ENCODE measurements at regions not wholly inside any gene's neighbourhood (a gene's known extent, or its start where the extent isn't known, plus 50 kb on each side); places are given as distances from the start of the nearest gene placed in this dataset.
"Not testable (repeated sequence)": the region's sequence is repeated elsewhere in the genome, so short reads cannot be mapped to it uniquely, and the experiment has no call there.

- no peak for DNase-seq (ENCODE audit: low read depth)
These were observed 500.1 kb downstream of the CCDC171 start for GRCh38 chr9:16052757-16053530.

GRCh38 chr9:16057541-16057940 lies 504.7 kb downstream of the CCDC171 start:
- no peak for DNase-seq (ENCODE audit: low read depth)

GRCh38 chr9:16058131-16058549 lies 505.3 kb downstream of the CCDC171 start:
- DNase-seq (ENCODE audit: low read depth) = peak; percentile 61

- no peak for DNase-seq (ENCODE audit: low read depth)
These were observed 507.7 kb downstream of the CCDC171 start for GRCh38 chr9:16060436-16061129.

- DNase-seq (ENCODE audit: low read depth) = peak; percentile 92
These were observed 509.8 kb downstream of the CCDC171 start for GRCh38 chr9:16062542-16063240.

GRCh38 chr9:16063241-16063591 lies 510.4 kb downstream of the CCDC171 start:
- no peak for DNase-seq (ENCODE audit: low read depth)

DNA sequence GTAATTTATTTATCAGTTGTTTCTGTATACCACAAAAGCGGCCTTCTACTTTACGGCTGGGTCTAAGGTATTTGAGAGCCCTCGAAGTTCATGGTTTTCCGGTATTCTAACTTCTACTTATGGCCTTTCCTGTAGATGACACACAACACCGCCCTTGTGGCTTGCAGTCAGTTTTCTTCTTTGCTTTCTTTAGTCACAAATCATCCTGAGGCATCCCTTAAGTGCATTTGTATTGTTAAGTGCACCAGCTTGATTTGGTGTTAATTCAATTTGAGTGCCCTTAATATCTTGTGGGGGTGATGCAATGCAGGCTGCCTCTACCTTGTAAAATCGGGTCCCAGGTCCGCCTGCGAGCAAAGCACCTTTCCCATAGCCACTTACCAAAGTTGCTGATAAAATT lies 511.9 kb downstream of the CCDC171 start:
- no peak for DNase-seq (ENCODE audit: low read depth)

DNA sequence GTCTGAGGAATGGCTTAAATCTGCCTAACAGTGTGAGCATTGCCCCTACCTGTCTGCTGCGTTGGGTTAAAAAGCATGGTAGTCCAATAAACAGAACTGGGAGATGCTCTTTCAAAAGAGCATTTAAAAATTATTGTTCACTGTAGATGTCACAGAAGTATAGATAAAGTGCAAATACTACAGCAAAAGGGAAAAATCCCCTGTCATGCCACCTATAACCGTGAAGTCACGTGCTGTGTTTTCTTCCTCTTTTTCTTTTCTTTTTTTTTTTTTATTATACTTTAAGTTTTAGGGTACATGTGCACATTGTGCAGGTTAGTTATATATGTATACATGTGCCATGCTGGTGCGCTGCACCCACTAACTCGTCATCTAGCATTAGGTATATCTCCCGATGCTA lies 513.4 kb downstream of the CCDC171 start:
- not testable (repeated sequence) for DNase-seq (ENCODE audit: low read depth)

GRCh38 chr9:16068476-16068875 lies 515.6 kb downstream of the CCDC171 start:
- no peak for DNase-seq (ENCODE audit: low read depth)

GRCh38 chr9:16069249-16069648 lies 516.4 kb downstream of the CCDC171 start:
- DNase-seq (ENCODE audit: low read depth) = no peak

GRCh38 chr9:16069671-16070454 lies 517.0 kb downstream of the CCDC171 start:
- no peak for DNase-seq (ENCODE audit: low read depth)

DNA sequence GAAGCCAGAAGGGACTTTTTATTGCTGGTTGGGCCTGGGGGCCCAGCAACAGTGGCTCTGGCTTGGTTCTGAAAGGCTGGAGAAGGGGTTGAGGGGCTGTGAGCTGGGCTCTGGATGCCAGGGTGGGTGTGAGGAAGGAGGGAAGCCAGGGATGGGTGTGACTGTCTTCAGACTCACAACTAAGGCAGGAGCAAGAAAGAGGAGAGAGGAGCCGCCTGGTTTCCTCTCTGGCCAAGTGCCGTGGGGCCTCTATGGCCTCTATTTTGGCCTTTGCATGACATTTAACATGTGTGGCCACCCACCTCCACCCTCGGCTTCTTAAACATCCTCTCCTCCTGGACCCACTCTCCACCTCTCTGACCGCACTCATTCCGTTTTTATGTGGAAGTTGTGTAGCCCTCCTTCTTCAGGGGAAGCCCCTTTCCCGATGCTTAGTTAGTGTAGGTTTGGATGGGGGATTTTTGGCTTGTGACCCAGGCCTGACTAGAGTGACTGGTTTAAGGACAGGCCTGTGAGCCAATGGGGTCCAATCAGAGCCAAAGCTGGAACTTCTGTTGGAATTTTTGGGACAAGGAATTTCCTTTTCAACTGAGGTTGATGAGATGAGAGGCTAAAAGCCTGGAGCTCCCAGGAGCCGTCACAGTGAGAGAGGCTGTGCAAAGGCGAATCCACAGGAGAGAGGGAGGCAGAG lies 517.8 kb downstream of the CCDC171 start:
- DNase-seq (ENCODE audit: low read depth) = no peak

GRCh38 chr9:16071400-16071799 lies 518.6 kb downstream of the CCDC171 start:
- no peak for DNase-seq (ENCODE audit: low read depth)

- no peak for DNase-seq (ENCODE audit: low read depth)
These were observed 522.1 kb downstream of the CCDC171 start for GRCh38 chr9:16074963-16075362.

DNA sequence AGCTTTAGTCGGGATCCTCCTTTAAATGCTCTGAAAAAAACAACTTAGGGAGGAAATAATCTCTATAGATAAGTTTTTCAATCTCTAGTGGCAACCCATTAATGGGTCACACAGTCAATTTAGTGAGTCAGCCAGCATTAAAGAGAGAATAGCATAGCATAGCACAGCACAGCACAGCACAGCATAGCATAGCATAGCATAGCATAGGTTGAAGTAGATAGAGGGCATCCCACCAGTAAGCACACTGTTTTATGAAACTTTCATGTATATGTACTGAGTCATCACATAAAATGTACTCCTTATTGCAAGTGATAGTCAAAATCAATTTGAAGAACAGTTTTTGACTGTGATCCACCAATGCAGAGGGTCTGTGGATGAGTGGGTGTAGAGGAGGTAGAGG lies 522.9 kb downstream of the CCDC171 start:
- no peak for DNase-seq (ENCODE audit: low read depth)

DNA sequence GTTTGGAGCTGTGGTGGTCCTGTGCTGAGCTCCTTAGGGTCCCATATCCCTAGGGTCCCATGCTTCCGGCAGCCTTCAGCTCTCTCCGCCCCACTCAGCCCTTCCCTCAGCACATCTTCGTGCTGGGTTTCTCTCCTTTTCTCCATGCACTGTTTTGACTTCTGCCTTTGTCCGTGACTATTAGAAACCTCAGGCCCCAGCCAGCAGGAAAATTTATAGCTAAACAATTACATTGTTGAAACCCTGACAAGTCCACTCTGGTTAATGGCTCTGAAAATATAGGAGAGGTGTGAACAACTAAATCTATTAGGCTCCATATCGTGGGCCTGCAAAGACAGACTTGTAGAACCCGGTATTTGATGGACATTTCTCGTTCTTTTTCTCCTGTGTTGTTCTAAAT lies 523.7 kb downstream of the CCDC171 start:
- DNase-seq (ENCODE audit: low read depth) = no peak

DNA sequence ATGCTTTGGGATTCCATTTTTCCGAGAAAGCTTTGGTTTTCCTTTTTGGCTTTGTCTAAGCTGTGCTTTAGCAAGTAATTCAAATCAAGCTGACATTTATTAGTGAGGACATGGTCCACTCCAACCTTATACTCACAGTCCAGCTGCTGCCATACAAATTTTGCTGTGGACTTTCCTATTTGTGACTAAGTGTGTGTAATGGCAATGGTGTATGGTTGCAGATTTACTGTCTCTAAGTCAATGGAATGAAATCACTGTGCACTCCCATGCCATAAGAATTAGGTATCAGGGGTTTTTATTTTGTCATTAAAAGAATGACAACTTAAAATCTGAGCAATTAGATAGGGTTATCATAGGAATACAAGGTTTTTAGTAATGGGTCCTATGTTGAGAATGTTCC lies 530.0 kb downstream of the CCDC171 start:
- no peak for DNase-seq (ENCODE audit: low read depth)

DNA sequence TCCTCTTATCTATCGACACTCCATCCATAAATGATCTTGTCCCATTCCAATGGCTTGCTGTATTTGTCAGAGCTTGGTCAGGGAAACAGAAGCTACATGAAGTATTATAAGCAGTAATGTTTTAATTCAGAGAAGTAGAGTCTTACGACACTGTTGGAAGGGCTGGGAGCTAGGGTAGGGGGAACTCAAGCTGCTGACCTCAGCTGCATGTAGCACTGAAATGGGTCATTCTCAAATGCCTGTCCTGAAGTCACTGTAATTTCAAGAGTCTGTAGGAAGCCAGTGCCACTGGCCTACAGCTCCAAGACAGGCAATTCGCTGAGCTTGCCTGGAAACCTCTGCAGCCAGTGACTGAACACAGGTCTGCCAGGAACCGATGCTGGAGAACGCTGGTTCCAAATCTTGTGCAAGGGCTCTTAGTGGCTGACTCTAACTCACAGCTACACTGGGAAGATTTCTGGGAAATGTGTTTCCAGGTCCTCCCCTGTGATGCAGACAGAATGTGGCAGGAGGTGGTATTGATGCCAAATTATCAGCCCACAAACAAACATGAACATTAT lies 532.4 kb downstream of the CCDC171 start:
- DNase-seq (ENCODE audit: low read depth) = no peak

- DNase-seq (ENCODE audit: low read depth) = no peak
These were observed 538.2 kb downstream of the CCDC171 start for GRCh38 chr9:16090907-16091629.

Measured in HS-5 (cell line).